ENCODE measurements at regions not wholly inside any gene's neighbourhood (a gene's known extent, or its start where the extent isn't known, plus 50 kb on each side); places are given as distances from the start of the nearest gene placed in this dataset.

DNA sequence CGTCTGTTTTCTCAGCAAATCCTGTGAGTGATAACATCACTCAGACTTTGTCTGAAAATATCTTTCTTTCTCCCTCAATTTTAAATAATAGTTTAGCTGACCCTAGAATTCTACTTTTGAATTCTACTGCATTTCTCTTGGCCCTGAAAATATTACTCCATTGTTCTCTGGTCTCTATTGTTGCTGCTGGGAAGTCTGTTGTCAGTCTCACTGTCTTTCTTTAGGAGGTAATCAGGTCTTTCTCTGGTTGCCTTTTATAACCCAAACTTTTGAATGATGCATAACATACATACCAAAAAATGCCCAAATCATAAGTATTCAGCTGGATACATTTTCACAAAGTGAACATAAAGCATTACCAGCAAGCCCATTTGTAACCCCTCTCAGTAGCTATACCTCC, 100.0 kb downstream of the MATN1 start:
- TF ChIP-seq, protein P1, sequence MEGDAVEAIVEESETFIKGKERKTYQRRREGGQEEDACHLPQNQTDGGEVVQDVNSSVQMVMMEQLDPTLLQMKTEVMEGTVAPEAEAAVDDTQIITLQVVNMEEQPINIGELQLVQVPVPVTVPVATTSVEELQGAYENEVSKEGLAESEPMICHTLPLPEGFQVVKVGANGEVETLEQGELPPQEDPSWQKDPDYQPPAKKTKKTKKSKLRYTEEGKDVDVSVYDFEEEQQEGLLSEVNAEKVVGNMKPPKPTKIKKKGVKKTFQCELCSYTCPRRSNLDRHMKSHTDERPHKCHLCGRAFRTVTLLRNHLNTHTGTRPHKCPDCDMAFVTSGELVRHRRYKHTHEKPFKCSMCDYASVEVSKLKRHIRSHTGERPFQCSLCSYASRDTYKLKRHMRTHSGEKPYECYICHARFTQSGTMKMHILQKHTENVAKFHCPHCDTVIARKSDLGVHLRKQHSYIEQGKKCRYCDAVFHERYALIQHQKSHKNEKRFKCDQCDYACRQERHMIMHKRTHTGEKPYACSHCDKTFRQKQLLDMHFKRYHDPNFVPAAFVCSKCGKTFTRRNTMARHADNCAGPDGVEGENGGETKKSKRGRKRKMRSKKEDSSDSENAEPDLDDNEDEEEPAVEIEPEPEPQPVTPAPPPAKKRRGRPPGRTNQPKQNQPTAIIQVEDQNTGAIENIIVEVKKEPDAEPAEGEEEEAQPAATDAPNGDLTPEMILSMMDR (IDR thresholded peaks at IDR 0.05): no peak
- H3K27ac Mint-ChIP-seq (ENCODE audit: unreplicated experiment): no peak overlapping the region
- H3K4me3 Mint-ChIP-seq (ENCODE audit: unreplicated experiment): no peak overlapping the region

DNA sequence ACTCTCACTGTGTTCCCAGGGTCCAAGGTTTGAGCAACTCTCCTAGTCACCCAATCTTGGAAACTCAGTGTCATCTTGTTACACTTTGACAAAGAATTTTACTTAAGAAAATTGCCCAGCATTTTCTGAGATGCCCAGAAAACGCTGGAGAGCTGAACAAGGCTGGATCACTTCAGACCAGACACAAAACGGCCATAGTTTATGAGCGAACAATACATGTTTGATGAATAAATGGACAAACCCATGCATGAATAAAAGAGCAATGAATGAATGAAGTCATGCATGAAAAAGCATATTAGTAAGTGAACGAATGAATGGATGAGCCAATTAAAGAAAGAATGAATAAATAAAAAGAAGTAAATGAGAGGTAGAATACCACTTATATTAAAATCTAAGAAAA, 103.8 kb downstream of the MATN1 start:
- TF ChIP-seq, protein P1 (IDR thresholded peaks at IDR 0.05): no peak
- H3K27me3 Mint-ChIP-seq (ENCODE audit: low read depth): peaks cover 4% of the 10 kb centered on the region
- no peak overlapping the region for H3K27ac Mint-ChIP-seq (ENCODE audit: unreplicated experiment)
- peaks cover 2% of the 10 kb centered on the region for H3K36me3 Mint-ChIP-seq (ENCODE audit: low read depth)
- no peak for DNase-seq (ENCODE audit: low spot score)
- H3K4me1 Mint-ChIP-seq (ENCODE audit: low read depth): no peaks in the 10 kb centered on the region
- peaks cover 14% of the 10 kb centered on the region for H3K9me3 Mint-ChIP-seq (ENCODE audit: low read depth)
- H3K4me3 Mint-ChIP-seq (ENCODE audit: unreplicated experiment): no peak overlapping the region

More for the DNA sequence above, 100.0 kb downstream of the MATN1 start:
- no peak for DNase-seq (ENCODE audit: low spot score)
- Mint-ChIP-seq H3K4me1 (ENCODE audit: low read depth) (no peaks in the 10 kb centered on the region), H3K36me3 (ENCODE audit: low read depth) (peaks cover 2% of the 10 kb centered on the region), H3K27me3 (ENCODE audit: low read depth) (peaks cover 12% of the 10 kb centered on the region), H3K9me3 (ENCODE audit: low read depth) (peaks cover 19% of the 10 kb centered on the region)

DNA sequence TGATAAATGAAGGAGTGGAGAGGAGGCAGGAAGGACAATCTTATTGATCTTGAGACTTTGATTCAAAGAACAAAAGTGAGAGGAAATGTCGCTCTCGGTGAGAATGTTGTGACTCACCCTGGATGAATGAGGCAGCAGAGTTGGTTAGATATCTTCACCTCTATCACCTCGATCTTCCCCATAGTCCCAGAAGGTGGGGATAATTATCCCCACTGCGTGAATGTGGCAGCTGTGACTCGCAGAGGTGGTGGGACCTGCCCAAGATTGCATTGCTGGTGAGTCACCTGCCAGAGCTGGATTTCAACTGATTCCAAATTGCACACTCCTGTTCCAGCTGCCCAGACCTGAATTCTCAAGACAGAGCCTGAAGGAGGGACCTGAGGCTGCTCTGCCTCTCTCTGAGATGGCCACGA, 105.0 kb downstream of the MATN1 start:
- TF ChIP-seq, protein P1 (IDR thresholded peaks at IDR 0.05): no peak
- no peak for DNase-seq (ENCODE audit: low spot score)
- H3K4me1 Mint-ChIP-seq (ENCODE audit: low read depth): no peaks in the 10 kb centered on the region
- peaks cover 8% of the 10 kb centered on the region for H3K9me3 Mint-ChIP-seq (ENCODE audit: low read depth)
- no peak overlapping the region for H3K27ac Mint-ChIP-seq (ENCODE audit: unreplicated experiment)
- peaks cover 2% of the 10 kb centered on the region for H3K36me3 Mint-ChIP-seq (ENCODE audit: low read depth)
- H3K4me3 Mint-ChIP-seq (ENCODE audit: unreplicated experiment): no peak overlapping the region
- H3K27me3 Mint-ChIP-seq (ENCODE audit: low read depth): peaks cover 4% of the 10 kb centered on the region

DNA sequence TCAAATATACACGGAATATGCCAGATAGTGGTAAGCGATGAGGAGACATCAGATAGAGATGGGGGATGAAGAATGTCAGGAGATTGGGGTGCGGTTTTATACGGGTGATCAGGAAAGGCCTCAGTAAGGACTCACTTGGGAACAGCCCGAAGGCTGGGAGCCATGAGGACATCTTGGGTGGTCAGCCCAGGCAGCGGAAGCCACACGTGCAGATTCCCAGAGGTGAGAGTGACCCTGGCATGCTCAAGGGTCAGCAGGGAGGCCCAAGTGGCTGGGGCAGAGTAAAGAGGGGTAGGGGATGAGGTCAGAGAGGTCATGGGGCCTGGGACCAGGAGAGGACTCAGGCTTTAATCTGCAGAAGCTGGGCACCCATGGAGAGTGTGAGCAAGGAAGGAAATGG, 106.6 kb downstream of the MATN1 start:
- TF ChIP-seq, protein P1 (IDR thresholded peaks at IDR 0.05): no peak
- no peak overlapping the region for H3K27ac Mint-ChIP-seq (ENCODE audit: unreplicated experiment)
- DNase-seq (ENCODE audit: low spot score): no peak
- no peaks in the 10 kb centered on the region for H3K4me1 Mint-ChIP-seq (ENCODE audit: low read depth)
- H3K27me3 Mint-ChIP-seq (ENCODE audit: low read depth): peaks cover 3% of the 10 kb centered on the region
- H3K36me3 Mint-ChIP-seq (ENCODE audit: low read depth): no peaks in the 10 kb centered on the region
- H3K4me3 Mint-ChIP-seq (ENCODE audit: unreplicated experiment): no peak overlapping the region
- no peaks in the 10 kb centered on the region for H3K9me3 Mint-ChIP-seq (ENCODE audit: low read depth)

DNA sequence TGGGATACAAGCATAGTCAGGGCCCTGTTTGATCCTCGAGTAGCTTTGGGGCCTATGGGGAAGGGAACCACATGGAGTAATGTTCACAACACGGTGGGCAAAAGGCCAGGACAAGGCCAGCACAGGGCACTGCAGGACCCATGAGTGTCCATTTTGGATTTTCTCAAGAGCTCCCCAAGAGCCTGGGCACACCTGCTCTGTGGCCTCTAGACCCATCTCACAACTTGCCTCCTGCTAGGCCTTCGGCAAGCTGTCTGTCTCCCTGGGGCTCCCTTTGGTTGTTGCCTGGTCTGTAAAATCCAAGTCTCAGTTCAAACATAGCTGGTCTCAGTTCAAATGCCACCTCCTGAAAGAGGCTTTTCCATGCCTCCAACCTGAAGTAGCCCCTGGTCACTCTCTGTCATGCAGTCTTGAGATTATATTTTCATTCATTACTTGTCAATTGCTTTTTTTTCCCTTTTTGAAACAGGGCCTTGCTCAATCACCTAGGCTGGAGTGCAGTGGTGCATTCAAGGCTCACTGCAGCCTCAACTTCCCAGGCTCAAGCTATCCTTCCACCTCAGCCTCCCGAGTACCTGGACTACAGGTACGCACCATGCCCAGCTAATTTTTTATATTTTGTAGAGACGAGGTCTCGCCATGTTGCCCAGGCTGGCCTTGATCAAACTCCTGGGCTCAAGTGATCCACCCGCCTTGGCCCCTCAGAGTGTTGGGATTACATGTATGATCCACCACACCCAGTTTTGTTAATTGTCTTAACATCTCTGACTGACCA, 107.4 kb downstream of the MATN1 start:
- H3K4me3 Mint-ChIP-seq (ENCODE audit: unreplicated experiment): no peak overlapping the region
- no peaks in the 10 kb centered on the region for H3K36me3 Mint-ChIP-seq (ENCODE audit: low read depth)
- H3K9me3 Mint-ChIP-seq (ENCODE audit: low read depth): peaks cover 3% of the 10 kb centered on the region
- peaks cover 6% of the 10 kb centered on the region for H3K27me3 Mint-ChIP-seq (ENCODE audit: low read depth)
- H3K4me1 Mint-ChIP-seq (ENCODE audit: low read depth): no peaks in the 10 kb centered on the region
- DNase-seq (ENCODE audit: low spot score): no peak
- TF ChIP-seq, protein P1 (IDR thresholded peaks at IDR 0.05): no peak
- no peak overlapping the region for H3K27ac Mint-ChIP-seq (ENCODE audit: unreplicated experiment)
